ENCODE measurements at regions not wholly inside any gene's neighbourhood (a gene's known extent, or its start where the extent isn't known, plus 50 kb on each side); places are given as distances from the start of the nearest gene placed in this dataset.

DNA sequence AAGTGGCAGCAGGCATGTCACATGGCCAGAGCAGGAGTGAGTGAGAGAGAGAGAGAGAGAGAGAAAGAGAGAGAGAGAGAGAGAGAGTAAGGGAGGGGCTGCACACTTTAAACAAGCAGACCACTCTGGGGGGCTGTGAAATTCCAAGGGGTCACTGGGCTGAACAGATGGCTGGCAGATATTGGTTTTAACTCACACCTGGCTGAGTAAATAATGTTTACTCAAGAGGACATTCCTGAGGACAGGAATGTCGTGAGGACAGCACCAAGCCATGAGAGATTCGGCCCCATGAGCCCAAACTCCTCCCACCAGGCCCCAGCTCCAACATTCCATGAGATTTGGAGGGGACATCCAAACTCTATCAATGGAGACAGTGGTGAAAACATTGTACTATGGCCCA lies 269.7 kb downstream of the CBLN1 start:
- Histone ChIP-seq H3K9ac (ENCODE audit: low read depth in 1 of 2, low read length in 2 of 2) (no peak overlapping the region), H3K36me3 (ENCODE audit: control insufficient read depth in 4 of 4, insufficient read depth in 3 of 4, low read depth in 1 of 4, low read length in 3 of 4) (no peaks in the 10 kb centered on the region), H3K9me3 (ENCODE audit: control insufficient read depth in 4 of 4, low read length in 3 of 4) (no peaks in the 10 kb centered on the region), H3K4me1 (ENCODE audit: control insufficient read depth in 4 of 4, insufficient read depth in 4 of 4, low read length in 3 of 4) (no peaks in the 10 kb centered on the region), H3K27me3 (ENCODE audit: control insufficient read depth in 4 of 4, insufficient read depth in 4 of 4, low read length in 3 of 4) (peaks cover 0 to 3% (median 0%) of the 10 kb centered on the region in 4 donors), H3K27ac (ENCODE audit: low read depth in 1 of 2, low read length in 2 of 2) (no peak overlapping the region), H3K4me3 (ENCODE audit: low read depth in 1 of 3, low read length in 3 of 3) (no peak overlapping the region)
- DNase-seq (ENCODE audit: low spot score) = no peak
- TF ChIP-seq FOXA2 (IDR thresholded peaks at IDR 0.05) (no peak), TAF1 (conservative IDR thresholded peaks at IDR 0.05) (no peak), GABPA (IDR thresholded peaks at IDR 0.05 in 1 of 2, conservative IDR thresholded peaks at IDR 0.05 in 1 of 2) (no peak), RAD21 (IDR thresholded peaks at IDR 0.05) (no peak)
- WGBS = 19% methylated on average over 2 of the region's 2 CpGs

- Histone ChIP-seq H3K9ac (ENCODE audit: low read depth in 1 of 2, low read length in 2 of 2) (no peak overlapping the region), H3K36me3 (ENCODE audit: control insufficient read depth in 4 of 4, insufficient read depth in 3 of 4, low read depth in 1 of 4, low read length in 3 of 4) (no peaks in the 10 kb centered on the region), H3K4me1 (ENCODE audit: control insufficient read depth in 4 of 4, insufficient read depth in 4 of 4, low read length in 3 of 4) (no peaks in the 10 kb centered on the region), H3K27ac (ENCODE audit: low read depth in 1 of 2, low read length in 2 of 2) (no peak overlapping the region), H3K4me3 (ENCODE audit: low read depth in 1 of 3, low read length in 3 of 3) (no peak overlapping the region), H3K27me3 (ENCODE audit: control insufficient read depth in 4 of 4, insufficient read depth in 4 of 4, low read length in 3 of 4) (peaks cover 0 to 3% (median 0%) of the 10 kb centered on the region in 4 donors), H3K9me3 (ENCODE audit: control insufficient read depth in 4 of 4, low read length in 3 of 4) (no peaks in the 10 kb centered on the region)
- WGBS = 74% methylated on average over 7 of the region's 7 CpGs
- TF ChIP-seq GABPA (IDR thresholded peaks at IDR 0.05 in 1 of 2, conservative IDR thresholded peaks at IDR 0.05 in 1 of 2) = no peak
- TF ChIP-seq RXRA (IDR thresholded peaks at IDR 0.05) = no peak
- no peak for TF ChIP-seq NR2F2 (IDR thresholded peaks at IDR 0.05)
- no peak for TF ChIP-seq MAX (IDR thresholded peaks at IDR 0.05)
- TF ChIP-seq ZBTB33 (IDR thresholded peaks at IDR 0.05) = no peak
- TF ChIP-seq EGR1 (IDR thresholded peaks at IDR 0.05; ENCODE audit: low read depth in 2 of 2) = no peak
- no peak for TF ChIP-seq RAD21 (IDR thresholded peaks at IDR 0.05)
- DNase-seq (ENCODE audit: low spot score) = no peak
Measured at GRCh38 chr16:49010879-49011278, 270.8 kb downstream of the CBLN1 start.

- DNase-seq (ENCODE audit: low spot score) = no peak
- Histone ChIP-seq H3K9me3 (ENCODE audit: control insufficient read depth in 4 of 4, low read length in 3 of 4) (no peaks in the 10 kb centered on the region), H3K4me3 (ENCODE audit: low read depth in 1 of 3, low read length in 3 of 3) (no peak overlapping the region), H3K4me1 (ENCODE audit: control insufficient read depth in 4 of 4, insufficient read depth in 4 of 4, low read length in 3 of 4) (no peaks in the 10 kb centered on the region), H3K27me3 (ENCODE audit: control insufficient read depth in 4 of 4, insufficient read depth in 4 of 4, low read length in 3 of 4) (peaks cover 0 to 3% (median 0%) of the 10 kb centered on the region in 4 donors), H3K27ac (ENCODE audit: low read depth in 1 of 2, low read length in 2 of 2) (no peak overlapping the region), H3K9ac (ENCODE audit: low read depth in 1 of 2, low read length in 2 of 2) (no peak overlapping the region), H3K36me3 (ENCODE audit: control insufficient read depth in 4 of 4, insufficient read depth in 3 of 4, low read depth in 1 of 4, low read length in 3 of 4) (no peaks in the 10 kb centered on the region)
- WGBS = 61% methylated on average over 8 of the region's 8 CpGs
- TF ChIP-seq ZBTB33 (IDR thresholded peaks at IDR 0.05) (no peak), FOXA1 (IDR thresholded peaks at IDR 0.05) (no peak), TAF1 (conservative IDR thresholded peaks at IDR 0.05) (no peak)
- TF ChIP-seq, protein P1, sequence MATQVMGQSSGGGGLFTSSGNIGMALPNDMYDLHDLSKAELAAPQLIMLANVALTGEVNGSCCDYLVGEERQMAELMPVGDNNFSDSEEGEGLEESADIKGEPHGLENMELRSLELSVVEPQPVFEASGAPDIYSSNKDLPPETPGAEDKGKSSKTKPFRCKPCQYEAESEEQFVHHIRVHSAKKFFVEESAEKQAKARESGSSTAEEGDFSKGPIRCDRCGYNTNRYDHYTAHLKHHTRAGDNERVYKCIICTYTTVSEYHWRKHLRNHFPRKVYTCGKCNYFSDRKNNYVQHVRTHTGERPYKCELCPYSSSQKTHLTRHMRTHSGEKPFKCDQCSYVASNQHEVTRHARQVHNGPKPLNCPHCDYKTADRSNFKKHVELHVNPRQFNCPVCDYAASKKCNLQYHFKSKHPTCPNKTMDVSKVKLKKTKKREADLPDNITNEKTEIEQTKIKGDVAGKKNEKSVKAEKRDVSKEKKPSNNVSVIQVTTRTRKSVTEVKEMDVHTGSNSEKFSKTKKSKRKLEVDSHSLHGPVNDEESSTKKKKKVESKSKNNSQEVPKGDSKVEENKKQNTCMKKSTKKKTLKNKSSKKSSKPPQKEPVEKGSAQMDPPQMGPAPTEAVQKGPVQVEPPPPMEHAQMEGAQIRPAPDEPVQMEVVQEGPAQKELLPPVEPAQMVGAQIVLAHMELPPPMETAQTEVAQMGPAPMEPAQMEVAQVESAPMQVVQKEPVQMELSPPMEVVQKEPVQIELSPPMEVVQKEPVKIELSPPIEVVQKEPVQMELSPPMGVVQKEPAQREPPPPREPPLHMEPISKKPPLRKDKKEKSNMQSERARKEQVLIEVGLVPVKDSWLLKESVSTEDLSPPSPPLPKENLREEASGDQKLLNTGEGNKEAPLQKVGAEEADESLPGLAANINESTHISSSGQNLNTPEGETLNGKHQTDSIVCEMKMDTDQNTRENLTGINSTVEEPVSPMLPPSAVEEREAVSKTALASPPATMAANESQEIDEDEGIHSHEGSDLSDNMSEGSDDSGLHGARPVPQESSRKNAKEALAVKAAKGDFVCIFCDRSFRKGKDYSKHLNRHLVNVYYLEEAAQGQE (IDR thresholded peaks at IDR 0.05) = no peak
Measured at GRCh38 chr16:49010396-49010795, 271.2 kb downstream of the CBLN1 start.
